Gastrocnemius medialis (tissue), 4 donors: ENCODE measurements at regions not wholly inside any gene's neighbourhood (a gene's known extent, or its start where the extent isn't known, plus 50 kb on each side); places are given as distances from the start of the nearest gene placed in this dataset.

Source experiments
- POLR2A ChIP-seq, 2 donors: fragments of 450-650 bp; IDR thresholded peaks; one replicate each; pipeline ENCODE4 v1.6.1; 2017; ENCODE audit warnings: antibody characterized with exemption in 2 of 2, mild to moderate bottlenecking in 2 of 2, moderate library complexity in 2 of 2
- TF ChIP-seq, protein P1 (sequence below), 5 experiments: fragments of 450-650 bp in 3 of 5; fragments of 200-600 bp in 2 of 5; sonication (generic) in 2 of 5; IDR thresholded peaks in 4 of 5; conservative IDR thresholded peaks in 1 of 5; 1 replicate in 4 of 5; 2 replicates in 1 of 5; pipeline ENCODE4 v1.5.1; 2016 to 2019; ENCODE audit warnings: antibody characterized with exemption in 5 of 5, mild to moderate bottlenecking in 3 of 5, moderate library complexity in 3 of 5

DNA sequence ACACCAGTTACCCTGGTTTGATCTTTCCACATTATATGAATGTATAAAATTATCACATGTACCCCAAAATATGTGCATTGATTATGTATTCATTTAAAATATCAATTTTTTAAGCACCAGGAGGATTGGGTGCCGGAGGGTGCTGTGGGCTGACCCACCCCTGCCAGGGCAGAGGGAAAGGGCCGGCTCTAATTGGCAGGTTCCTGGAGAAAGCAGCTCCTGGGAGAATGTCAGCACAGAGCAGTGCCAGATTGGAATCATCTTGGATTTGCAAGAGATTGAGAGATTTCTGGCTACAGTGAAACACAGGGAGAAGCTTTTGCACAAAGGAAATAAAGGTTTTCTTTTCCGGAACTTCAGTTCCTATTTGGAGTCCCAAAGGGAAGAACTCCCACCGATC lies 264.4 kb upstream of the TCERG1L start:
- TF ChIP-seq, protein P1, sequence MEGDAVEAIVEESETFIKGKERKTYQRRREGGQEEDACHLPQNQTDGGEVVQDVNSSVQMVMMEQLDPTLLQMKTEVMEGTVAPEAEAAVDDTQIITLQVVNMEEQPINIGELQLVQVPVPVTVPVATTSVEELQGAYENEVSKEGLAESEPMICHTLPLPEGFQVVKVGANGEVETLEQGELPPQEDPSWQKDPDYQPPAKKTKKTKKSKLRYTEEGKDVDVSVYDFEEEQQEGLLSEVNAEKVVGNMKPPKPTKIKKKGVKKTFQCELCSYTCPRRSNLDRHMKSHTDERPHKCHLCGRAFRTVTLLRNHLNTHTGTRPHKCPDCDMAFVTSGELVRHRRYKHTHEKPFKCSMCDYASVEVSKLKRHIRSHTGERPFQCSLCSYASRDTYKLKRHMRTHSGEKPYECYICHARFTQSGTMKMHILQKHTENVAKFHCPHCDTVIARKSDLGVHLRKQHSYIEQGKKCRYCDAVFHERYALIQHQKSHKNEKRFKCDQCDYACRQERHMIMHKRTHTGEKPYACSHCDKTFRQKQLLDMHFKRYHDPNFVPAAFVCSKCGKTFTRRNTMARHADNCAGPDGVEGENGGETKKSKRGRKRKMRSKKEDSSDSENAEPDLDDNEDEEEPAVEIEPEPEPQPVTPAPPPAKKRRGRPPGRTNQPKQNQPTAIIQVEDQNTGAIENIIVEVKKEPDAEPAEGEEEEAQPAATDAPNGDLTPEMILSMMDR (IDR thresholded peaks at IDR 0.05 in 4 of 5, conservative IDR thresholded peaks at IDR 0.05 in 1 of 5) = no peak
- no peak for TF ChIP-seq POLR2A (IDR thresholded peaks at IDR 0.05)
